Skeletal muscle tissue (tissue), 3 donors: ENCODE measurements at regions not wholly inside any gene's neighbourhood (a gene's known extent, or its start where the extent isn't known, plus 50 kb on each side); places are given as distances from the start of the nearest gene placed in this dataset.

ENCODE experiments used
- H3K27ac ChIP-seq: one replicate; pipeline ENCODE4 v1.7.0; 2013; ENCODE audit warnings: mild to moderate bottlenecking, low read depth, low read length, inconsistent platforms
- H3K27me3 ChIP-seq, 3 donors: one replicate each; pipeline ENCODE4 v1.7.0; 2013; ENCODE audit warnings: low read length in 3 of 3; ENCODE audit not compliant: control insufficient read depth in 3 of 3, insufficient read depth in 3 of 3
- H3K36me3 ChIP-seq, 3 donors: one replicate each; pipeline ENCODE4 v1.7.0; 2013; ENCODE audit warnings: low read length in 3 of 3; ENCODE audit not compliant: control insufficient read depth in 3 of 3, insufficient read depth in 3 of 3
- H3K4me1 ChIP-seq, 3 donors: one replicate each; pipeline ENCODE4 v1.7.0; 2013; ENCODE audit warnings: low read length in 3 of 3, mild to moderate bottlenecking in 3 of 3; ENCODE audit not compliant: control insufficient read depth in 3 of 3, insufficient read depth in 3 of 3
- H3K4me3 ChIP-seq, 3 donors: one replicate each; pipeline ENCODE4 v1.7.0; 2013; ENCODE audit warnings: low read length in 3 of 3
- H3K9ac ChIP-seq, 3 donors: one replicate each; pipeline ENCODE4 v1.7.0; 2013; ENCODE audit warnings: low read length in 3 of 3, mild to moderate bottlenecking in 3 of 3, moderate library complexity in 2 of 3, low read depth in 1 of 3
- H3K9me3 ChIP-seq, 3 donors: one replicate each; pipeline ENCODE4 v1.7.0; 2013; ENCODE audit warnings: low read length in 3 of 3; ENCODE audit not compliant: control insufficient read depth in 3 of 3
- donor health status: Osteomylitis.

- Histone ChIP-seq H3K27me3 (no peaks in the 10 kb centered on the region), H3K9ac (no peak overlapping the region), H3K27ac (no peak overlapping the region), H3K4me3 (no peak overlapping the region), H3K4me1 (peaks cover 16 to 23% (median 20%) of the 10 kb centered on the region in 3 donors), H3K36me3 (no peaks in the 10 kb centered on the region), H3K9me3 (no peaks in the 10 kb centered on the region)
These were observed 62.3 kb upstream of the MAP4K3 start for GRCh38 chr2:39499336-39499735.

DNA sequence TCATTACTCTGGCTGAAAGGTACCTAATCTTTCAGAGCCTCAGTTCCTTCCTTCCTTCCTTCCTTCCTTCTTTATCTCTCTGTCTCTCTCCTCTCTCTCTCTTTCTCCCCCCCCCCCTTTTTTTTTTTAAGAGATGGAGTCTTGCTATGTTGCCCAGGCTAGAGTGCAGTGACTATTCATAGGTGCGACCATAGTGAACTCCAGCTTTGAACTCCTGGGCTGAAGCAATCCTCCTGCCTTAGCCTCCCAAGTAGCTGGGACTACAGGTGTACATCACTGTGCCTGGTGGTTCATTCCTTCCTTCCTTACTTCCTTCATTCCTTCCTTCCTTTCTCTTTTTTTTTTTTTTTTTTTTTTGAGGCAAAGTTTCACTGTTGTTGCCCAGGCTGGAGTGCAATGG lies 64.3 kb upstream of the MAP4K3 start:
- peaks cover 13 to 20% (median 18%) of the 10 kb centered on the region in 3 donors for H3K4me1 ChIP-seq

GRCh38 chr2:39503277-39503676 lies 66.2 kb upstream of the MAP4K3 start:
- no peaks in the 10 kb centered on the region for H3K27me3 ChIP-seq
- H3K9me3 ChIP-seq, result no peaks in the 10 kb centered on the region
- H3K9ac ChIP-seq, result no peak overlapping the region
- no peak overlapping the region for H3K27ac ChIP-seq
- no peak overlapping the region for H3K4me3 ChIP-seq
- H3K36me3 ChIP-seq, result no peaks in the 10 kb centered on the region
- H3K4me1 ChIP-seq, result peaks cover 13 to 20% (median 18%) of the 10 kb centered on the region in 3 donors

More for the DNA sequence above, 64.3 kb upstream of the MAP4K3 start:
- Histone ChIP-seq H3K27me3 (no peaks in the 10 kb centered on the region), H3K9ac (no peak overlapping the region), H3K36me3 (no peaks in the 10 kb centered on the region), H3K4me3 (no peak overlapping the region), H3K27ac (no peak overlapping the region), H3K9me3 (no peaks in the 10 kb centered on the region)

- Histone ChIP-seq H3K4me1 (peaks cover 12 to 18% (median 17%) of the 10 kb centered on the region in 3 donors), H3K9me3 (no peaks in the 10 kb centered on the region), H3K9ac (no peak overlapping the region), H3K27me3 (no peaks in the 10 kb centered on the region), H3K27ac (peak overlapping the region; percentile 4), H3K4me3 (no peak overlapping the region), H3K36me3 (no peaks in the 10 kb centered on the region)
These were observed 67.8 kb upstream of the MAP4K3 start for GRCh38 chr2:39504790-39505335.

DNA sequence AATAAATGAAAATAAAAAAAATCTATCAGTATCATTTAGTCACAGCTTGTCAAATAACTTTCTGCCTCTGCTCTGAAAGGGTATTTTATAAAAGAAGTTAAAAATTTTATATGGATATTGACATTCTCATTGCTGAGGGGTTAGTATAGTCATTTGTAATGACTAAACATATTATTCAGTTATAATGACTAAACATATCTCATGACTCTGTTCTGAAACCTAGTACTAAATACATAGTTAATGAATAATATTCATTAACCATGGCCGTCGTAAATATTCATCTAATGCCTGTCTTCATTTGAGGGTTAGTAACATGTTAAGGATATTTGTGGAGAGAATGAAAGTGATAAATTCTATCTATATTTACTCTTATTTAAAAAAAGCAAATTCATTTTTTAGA lies 69.1 kb upstream of the MAP4K3 start:
- Histone ChIP-seq H3K27ac (no peak overlapping the region), H3K9ac (no peak overlapping the region), H3K4me1 (peaks cover 14 to 20% (median 17%) of the 10 kb centered on the region in 3 donors), H3K27me3 (no peaks in the 10 kb centered on the region), H3K9me3 (no peaks in the 10 kb centered on the region), H3K36me3 (no peaks in the 10 kb centered on the region), H3K4me3 (no peak overlapping the region)

DNA sequence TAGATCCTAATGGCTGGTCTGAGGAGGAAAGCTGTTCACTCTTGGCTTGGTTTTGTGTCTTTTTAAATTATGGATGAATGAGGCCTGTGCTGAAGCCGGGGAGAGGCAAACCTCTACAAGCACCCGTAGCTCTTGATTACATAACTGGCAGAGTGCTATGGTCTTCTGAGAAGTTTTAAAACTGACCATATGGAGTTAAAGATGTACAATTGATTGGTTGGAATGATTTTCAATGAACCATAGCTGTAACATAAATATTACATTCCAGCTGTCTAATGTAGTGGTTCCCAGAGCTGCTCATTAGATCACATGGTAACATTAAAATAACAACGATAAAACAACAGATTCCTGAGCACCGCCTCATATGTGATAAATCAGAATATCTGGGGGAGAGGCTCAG lies 71.1 kb upstream of the MAP4K3 start:
- H3K4me3 ChIP-seq, result no peak overlapping the region
- H3K4me1 ChIP-seq, result peaks cover 29 to 36% (median 33%) of the 10 kb centered on the region in 3 donors
- no peaks in the 10 kb centered on the region for H3K36me3 ChIP-seq
- H3K27ac ChIP-seq, result no peak overlapping the region
- H3K9me3 ChIP-seq, result no peaks in the 10 kb centered on the region
- no peak overlapping the region for H3K9ac ChIP-seq
- no peaks in the 10 kb centered on the region for H3K27me3 ChIP-seq

DNA sequence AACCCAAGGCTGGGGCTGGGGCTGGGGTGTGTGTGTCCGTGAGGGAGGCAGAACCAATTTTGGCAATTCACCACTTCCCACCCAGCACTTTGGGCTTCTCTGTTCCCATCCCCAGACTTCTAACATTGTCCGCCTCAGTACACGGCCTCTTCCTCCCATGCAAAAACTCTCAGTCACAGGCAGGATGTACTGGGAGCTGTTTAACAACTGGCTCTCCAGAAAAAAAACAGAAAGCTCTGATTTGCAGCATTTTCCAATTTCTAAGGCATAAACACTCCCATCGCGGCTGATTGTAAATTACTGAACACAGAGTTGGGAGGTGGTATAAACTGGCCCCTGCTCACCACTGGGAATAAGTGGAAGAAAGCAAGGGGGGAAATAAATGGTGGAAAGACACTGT lies 73.1 kb upstream of the MAP4K3 start:
- Histone ChIP-seq H3K9ac (no peak overlapping the region), H3K27ac (peak overlapping the region; percentile 15), H3K4me1 (peaks cover 33 to 40% (median 34%) of the 10 kb centered on the region in 3 donors), H3K27me3 (no peaks in the 10 kb centered on the region), H3K36me3 (no peaks in the 10 kb centered on the region), H3K9me3 (no peaks in the 10 kb centered on the region), H3K4me3 (no peak overlapping the region)

- Histone ChIP-seq H3K4me3 (no peak overlapping the region), H3K27me3 (no peaks in the 10 kb centered on the region), H3K36me3 (no peaks in the 10 kb centered on the region), H3K27ac (no peak overlapping the region), H3K9ac (no peak overlapping the region), H3K4me1 (peaks cover 33 to 45% (median 39%) of the 10 kb centered on the region in 3 donors), H3K9me3 (no peaks in the 10 kb centered on the region)
These were observed 74.1 kb upstream of the MAP4K3 start for GRCh38 chr2:39511219-39511604.

GRCh38 chr2:39511605-39512433 lies 74.7 kb upstream of the MAP4K3 start:
- Histone ChIP-seq H3K4me1 (peaks cover 39 to 50% (median 45%) of the 10 kb centered on the region in 3 donors), H3K4me3 (no peak overlapping the region), H3K27ac (peak overlapping the region; percentile 46)

GRCh38 chr2:39512434-39512935 lies 75.4 kb upstream of the MAP4K3 start:
- Histone ChIP-seq H3K4me3 (no peak overlapping the region), H3K27ac (peak overlapping the region; percentile 46), H3K27me3 (no peaks in the 10 kb centered on the region), H3K4me1 (peaks cover 41 to 57% (median 51%) of the 10 kb centered on the region in 3 donors), H3K9me3 (no peaks in the 10 kb centered on the region), H3K9ac (no peak overlapping the region), H3K36me3 (no peaks in the 10 kb centered on the region)

More at GRCh38 chr2:39511605-39512433, 74.7 kb upstream of the MAP4K3 start:
- no peak overlapping the region for H3K9ac ChIP-seq
- no peaks in the 10 kb centered on the region for H3K27me3 ChIP-seq
- no peaks in the 10 kb centered on the region for H3K36me3 ChIP-seq
- no peaks in the 10 kb centered on the region for H3K9me3 ChIP-seq
